ENCODE measurements at regions not wholly inside any gene's neighbourhood (a gene's known extent, or its start where the extent isn't known, plus 50 kb on each side); places are given as distances from the start of the nearest gene placed in this dataset.

DNA sequence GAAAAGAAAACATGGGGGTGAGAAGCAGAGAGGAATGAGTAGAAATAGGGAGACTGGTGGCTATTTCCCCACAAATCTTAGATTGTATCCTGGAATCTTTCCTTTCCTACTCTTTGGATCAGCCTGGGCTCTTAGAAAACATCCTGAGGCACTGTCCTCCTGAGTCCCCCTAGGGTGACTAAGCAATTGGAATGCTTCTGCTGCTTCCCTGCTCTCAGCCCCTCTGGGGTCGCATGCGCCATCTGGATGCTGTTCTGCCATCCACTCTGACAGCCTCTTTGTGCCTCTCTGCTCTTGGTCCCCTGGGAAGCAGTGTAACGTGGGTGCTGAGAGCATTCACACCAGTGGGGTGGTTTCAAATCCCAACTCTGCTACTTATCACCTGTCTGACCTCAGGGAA, 443.0 kb downstream of the SIPA1L2 start:
- TF ChIP-seq, protein P1, sequence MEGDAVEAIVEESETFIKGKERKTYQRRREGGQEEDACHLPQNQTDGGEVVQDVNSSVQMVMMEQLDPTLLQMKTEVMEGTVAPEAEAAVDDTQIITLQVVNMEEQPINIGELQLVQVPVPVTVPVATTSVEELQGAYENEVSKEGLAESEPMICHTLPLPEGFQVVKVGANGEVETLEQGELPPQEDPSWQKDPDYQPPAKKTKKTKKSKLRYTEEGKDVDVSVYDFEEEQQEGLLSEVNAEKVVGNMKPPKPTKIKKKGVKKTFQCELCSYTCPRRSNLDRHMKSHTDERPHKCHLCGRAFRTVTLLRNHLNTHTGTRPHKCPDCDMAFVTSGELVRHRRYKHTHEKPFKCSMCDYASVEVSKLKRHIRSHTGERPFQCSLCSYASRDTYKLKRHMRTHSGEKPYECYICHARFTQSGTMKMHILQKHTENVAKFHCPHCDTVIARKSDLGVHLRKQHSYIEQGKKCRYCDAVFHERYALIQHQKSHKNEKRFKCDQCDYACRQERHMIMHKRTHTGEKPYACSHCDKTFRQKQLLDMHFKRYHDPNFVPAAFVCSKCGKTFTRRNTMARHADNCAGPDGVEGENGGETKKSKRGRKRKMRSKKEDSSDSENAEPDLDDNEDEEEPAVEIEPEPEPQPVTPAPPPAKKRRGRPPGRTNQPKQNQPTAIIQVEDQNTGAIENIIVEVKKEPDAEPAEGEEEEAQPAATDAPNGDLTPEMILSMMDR (conservative IDR thresholded peaks at IDR 0.05; ENCODE audit: low read depth, low read length), result no peak
- TF ChIP-seq RAD21 (IDR thresholded peaks at IDR 0.05; ENCODE audit: low read length), result no peak

All from IMR-90 (cell line).